GM23338 (cell line): ENCODE measurements at regions not wholly inside any gene's neighbourhood (a gene's known extent, or its start where the extent isn't known, plus 50 kb on each side); places are given as distances from the start of the nearest gene placed in this dataset.

Experiments used
- ATAC-seq: fragments of 200-7000 bp; cut with Tn5 transposase; 3 replicates; pipeline ENCODE4 v1.9.1; 2020
- DNase-seq: peaks from one replicate; pipeline ENCODE4 v3.0.0-alpha.2; 2015; ENCODE audit warnings: low spot score
- H2AFZ ChIP-seq: fragments of 200-600 bp; sonication (generic); 2 replicates; pipeline ENCODE4 v1.8.0; 2016; ENCODE audit warnings: antibody characterized with exemption, mild to moderate bottlenecking, moderate library complexity
- H3F3A ChIP-seq: fragments of 200-600 bp; sonication (generic); replicated peaks from 2 replicates; pipeline ENCODE4 v1.8.0; 2017; ENCODE audit warnings: antibody characterized with exemption, mixed run types, low read depth
- H3K27ac ChIP-seq: fragments of 200-600 bp; sonication (generic); 2 replicates; pipeline ENCODE4 v1.6.1; 2016; ENCODE audit warnings: low read depth
- H3K27me3 ChIP-seq: fragments of 200-600 bp; sonication (generic); 2 replicates; pipeline ENCODE4 v1.8.0; 2016; ENCODE audit warnings: mild to moderate bottlenecking, mixed run types, moderate library complexity; ENCODE audit not compliant: insufficient read depth
- H3K36me3 ChIP-seq: fragments of 200-600 bp; sonication (generic); 2 replicates; pipeline ENCODE4 v1.8.0; 2016; ENCODE audit warnings: mild to moderate bottlenecking; ENCODE audit not compliant: insufficient read depth
- H3K4me1 ChIP-seq: fragments of 200-600 bp; sonication (generic); 2 replicates; pipeline ENCODE4 v1.8.0; 2016; ENCODE audit warnings: mild to moderate bottlenecking, moderate library complexity; ENCODE audit not compliant: insufficient read depth
- H3K4me2 ChIP-seq: fragments of 200-600 bp; sonication (generic); 2 replicates; pipeline ENCODE4 v1.7.1; 2017; ENCODE audit warnings: mixed run types
- H3K4me3 ChIP-seq: fragments of 200-600 bp; sonication (generic); 2 replicates; pipeline ENCODE4 v1.6.1; 2016; ENCODE audit warnings: mixed run types
- H3K79me2 ChIP-seq: fragments of 200-600 bp; sonication (generic); replicated peaks from 2 replicates; pipeline ENCODE4 v1.8.0; 2017; ENCODE audit warnings: mild to moderate bottlenecking; ENCODE audit not compliant: insufficient read depth
- H3K9me2 ChIP-seq: fragments of 200-600 bp; sonication (generic); 2 replicates; pipeline ENCODE4 v1.8.0; 2017; ENCODE audit not compliant: insufficient read depth
- H4K20me1 ChIP-seq: fragments of 200-600 bp; sonication (generic); replicated peaks from 2 replicates; pipeline ENCODE4 v1.8.0; 2017; ENCODE audit warnings: mild to moderate bottlenecking; ENCODE audit not compliant: insufficient read depth
- H3K27ac Mint-ChIP-seq: 2 replicates; pipeline ENCODE4 v1.8.0; 2020; ENCODE audit warnings: inconsistent platforms, mild to moderate bottlenecking, moderate library complexity, mixed read lengths
- H3K27me3 Mint-ChIP-seq: 3 replicates; pipeline ENCODE4 v1.8.0; 2022; ENCODE audit warnings: low read depth, mild to moderate bottlenecking, moderate library complexity, mixed read lengths, inconsistent platforms; ENCODE audit not compliant: insufficient read depth, poor library complexity
- H3K36me3 Mint-ChIP-seq: 3 replicates; pipeline ENCODE4 v1.8.0; 2021; ENCODE audit warnings: low read depth, mild to moderate bottlenecking, inconsistent platforms, moderate library complexity, mixed read lengths
- H3K4me1 Mint-ChIP-seq: 3 replicates; pipeline ENCODE4 v1.8.0; 2020; ENCODE audit warnings: mild to moderate bottlenecking, inconsistent platforms, mixed read lengths
- H3K4me3 Mint-ChIP-seq: 3 replicates; pipeline ENCODE4 v1.8.0; 2021; ENCODE audit warnings: moderate library complexity, mild to moderate bottlenecking, inconsistent platforms, mixed read lengths
- H3K9me3 Mint-ChIP-seq: 3 replicates; pipeline ENCODE4 v1.8.0; 2020; ENCODE audit warnings: moderate library complexity, mild to moderate bottlenecking, inconsistent platforms, mixed read lengths
- CREB1 ChIP-seq: fragments of 250-450 bp; sonication (Bioruptor Pico); IDR thresholded peaks from 2 replicates; pipeline ENCODE4 v1.5.0; 2020; ENCODE audit warnings: low read depth, mild to moderate bottlenecking, moderate library complexity
- EZH2phosphoT487 ChIP-seq: fragments of 200-600 bp; sonication (generic); IDR thresholded peaks from one replicate; pipeline ENCODE4 v1.8.1; 2018; ENCODE audit warnings: antibody characterized with exemption; ENCODE audit not compliant: unreplicated experiment
- JUNB ChIP-seq: IDR thresholded peaks from one replicate; pipeline ENCODE4 v1.6.1; 2016; ENCODE audit warnings: antibody characterized with exemption; ENCODE audit not compliant: unreplicated experiment
- NANOG ChIP-seq: IDR thresholded peaks from 2 replicates; pipeline ENCODE4 v1.6.1; 2016; ENCODE audit warnings: antibody characterized with exemption, borderline replicate concordance
- TF ChIP-seq, protein P1 (sequence below), 2 experiments: fragments of 200-600 bp in 1 of 2; sonication (generic) in 1 of 2; conservative IDR thresholded peaks; 2 replicates each; pipeline versions ENCODE4 v1.5.1 to v1.6.1; 2016 to 2017; ENCODE audit warnings: antibody characterized with exemption in 2 of 2, low read depth in 2 of 2, mild to moderate bottlenecking in 2 of 2, moderate library complexity in 1 of 2
- TF ChIP-seq, protein P2 (sequence below): IDR thresholded peaks from 2 replicates; pipeline ENCODE4 v1.6.1; 2016; ENCODE audit warnings: antibody characterized with exemption
- TF ChIP-seq, protein P3 (sequence below): fragments of 250-450 bp; sonication (Bioruptor Pico); IDR thresholded peaks from 2 replicates; pipeline ENCODE4 v1.5.0; 2020; ENCODE audit warnings: mild to moderate bottlenecking, moderate library complexity

DNA sequence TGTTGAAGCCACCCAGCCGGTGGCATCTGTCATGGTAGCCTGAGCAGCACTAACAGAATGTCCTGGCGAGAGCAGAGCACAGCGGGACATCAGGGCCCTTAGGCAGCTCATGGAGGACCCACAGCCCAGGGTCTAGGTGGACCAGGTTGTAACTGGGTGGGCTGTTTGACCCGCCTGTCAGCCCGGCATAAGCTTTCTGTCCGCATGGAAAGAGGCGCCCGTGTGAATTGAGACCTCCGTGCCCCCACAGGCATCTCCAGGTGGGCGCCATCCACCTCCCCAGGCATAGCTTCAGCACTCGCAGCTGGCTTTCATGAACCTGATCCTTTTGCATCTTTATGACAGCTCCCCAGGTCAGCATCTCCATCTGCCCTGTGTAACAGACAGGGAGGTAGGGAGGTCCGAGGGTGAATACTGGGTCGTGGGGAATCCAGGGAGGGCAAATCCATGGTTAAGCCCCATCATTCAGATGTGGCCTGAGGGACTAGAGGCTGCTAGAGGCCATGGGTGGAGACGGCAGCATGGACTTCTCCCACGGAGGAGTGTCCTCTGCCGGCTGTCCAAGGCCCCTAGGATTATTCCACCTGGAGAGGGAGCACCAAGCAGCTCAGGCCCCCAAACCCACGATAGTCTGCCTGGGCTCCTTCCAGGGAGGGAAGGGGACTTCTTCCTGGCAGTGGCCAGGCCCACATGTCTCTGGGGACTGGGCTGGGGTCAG, 371.6 kb upstream of the MKI67 start:
- H3K4me1 Mint-ChIP-seq = peaks cover 9% of the 10 kb centered on the region; the same call in 1 of the 3 replicates
- H3K4me3 Mint-ChIP-seq = no peak overlapping the region
- no peak overlapping the region for H3K4me3 ChIP-seq
- no peaks in the 10 kb centered on the region; the same call in 2 of the 3 replicates for H3K9me3 Mint-ChIP-seq
- H3K4me2 ChIP-seq = no peak overlapping the region
- H3K27me3 ChIP-seq = no peaks in the 10 kb centered on the region
- no peaks in the 10 kb centered on the region for H3K79me2 ChIP-seq
- H3K36me3 ChIP-seq = no peaks in the 10 kb centered on the region
- no peaks in the 10 kb centered on the region for H3K9me2 ChIP-seq
- no peak overlapping the region for H3K27ac ChIP-seq
- H4K20me1 ChIP-seq = no peaks in the 10 kb centered on the region
- no peak for TF ChIP-seq EZH2phosphoT487
- TF ChIP-seq JUNB = no peak
- ATAC-seq (no peak), DNase-seq (no peak)
- no peaks in the 10 kb centered on the region for H3K4me1 ChIP-seq
- H3K27me3 Mint-ChIP-seq = peaks cover 6% of the 10 kb centered on the region
- no peak overlapping the region for H3K27ac Mint-ChIP-seq
- no peak overlapping the region for H2AFZ ChIP-seq
- H3K36me3 Mint-ChIP-seq = no peaks in the 10 kb centered on the region
- no peaks in the 10 kb centered on the region for H3F3A ChIP-seq

DNA sequence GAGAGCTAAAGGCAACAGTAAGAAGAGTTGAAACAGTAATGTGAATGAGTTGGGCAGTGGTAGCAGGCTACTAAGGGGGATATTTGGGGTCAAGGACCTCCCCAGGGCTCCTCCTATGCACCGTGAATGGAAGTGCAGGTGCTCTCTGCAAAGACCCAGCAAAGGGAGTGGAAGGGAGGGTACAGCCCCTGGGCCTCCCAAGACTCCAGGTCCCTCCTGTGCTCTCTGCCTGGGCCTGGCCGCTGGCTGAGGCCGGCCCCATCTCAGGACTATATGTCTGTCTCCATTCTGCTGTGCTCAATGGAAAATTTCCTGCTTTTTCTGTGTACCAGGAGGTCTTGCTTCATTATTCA, 372.1 kb upstream of the MKI67 start:
- H3K27me3 Mint-ChIP-seq = peaks cover 7% of the 10 kb centered on the region
- DNase-seq (peak; percentile 17), ATAC-seq (peak; percentile 88)
- H3K4me3 Mint-ChIP-seq = no peak overlapping the region
- no peaks in the 10 kb centered on the region; the same call in 2 of the 3 replicates for H3K9me3 Mint-ChIP-seq
- no peaks in the 10 kb centered on the region for H3K4me1 ChIP-seq
- no peaks in the 10 kb centered on the region for H3F3A ChIP-seq
- H2AFZ ChIP-seq = 0 out of 2 replicates have a peak overlapping the region, but pooled peaks have one; percentile 5
- no peak overlapping the region for H3K27ac Mint-ChIP-seq
- no peaks in the 10 kb centered on the region for H4K20me1 ChIP-seq
- no peaks in the 10 kb centered on the region for H3K79me2 ChIP-seq
- TF ChIP-seq JUNB = no peak
- TF ChIP-seq, protein P1, sequence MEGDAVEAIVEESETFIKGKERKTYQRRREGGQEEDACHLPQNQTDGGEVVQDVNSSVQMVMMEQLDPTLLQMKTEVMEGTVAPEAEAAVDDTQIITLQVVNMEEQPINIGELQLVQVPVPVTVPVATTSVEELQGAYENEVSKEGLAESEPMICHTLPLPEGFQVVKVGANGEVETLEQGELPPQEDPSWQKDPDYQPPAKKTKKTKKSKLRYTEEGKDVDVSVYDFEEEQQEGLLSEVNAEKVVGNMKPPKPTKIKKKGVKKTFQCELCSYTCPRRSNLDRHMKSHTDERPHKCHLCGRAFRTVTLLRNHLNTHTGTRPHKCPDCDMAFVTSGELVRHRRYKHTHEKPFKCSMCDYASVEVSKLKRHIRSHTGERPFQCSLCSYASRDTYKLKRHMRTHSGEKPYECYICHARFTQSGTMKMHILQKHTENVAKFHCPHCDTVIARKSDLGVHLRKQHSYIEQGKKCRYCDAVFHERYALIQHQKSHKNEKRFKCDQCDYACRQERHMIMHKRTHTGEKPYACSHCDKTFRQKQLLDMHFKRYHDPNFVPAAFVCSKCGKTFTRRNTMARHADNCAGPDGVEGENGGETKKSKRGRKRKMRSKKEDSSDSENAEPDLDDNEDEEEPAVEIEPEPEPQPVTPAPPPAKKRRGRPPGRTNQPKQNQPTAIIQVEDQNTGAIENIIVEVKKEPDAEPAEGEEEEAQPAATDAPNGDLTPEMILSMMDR (conservative IDR thresholded peaks at IDR 0.05; ENCODE audit: low read depth in 2 of 2) = peak; percentile 24 to 28; a peak in 3 of 4 replicates
- H3K9me2 ChIP-seq = no peaks in the 10 kb centered on the region
- H3K36me3 ChIP-seq = no peaks in the 10 kb centered on the region
- H3K4me3 ChIP-seq = no peak overlapping the region
- H3K27me3 ChIP-seq = no peaks in the 10 kb centered on the region
- no peak overlapping the region for H3K4me2 ChIP-seq
- no peak overlapping the region for H3K27ac ChIP-seq
- peaks cover 9% of the 10 kb centered on the region; the same call in 1 of the 3 replicates for H3K4me1 Mint-ChIP-seq
- no peaks in the 10 kb centered on the region for H3K36me3 Mint-ChIP-seq

DNA sequence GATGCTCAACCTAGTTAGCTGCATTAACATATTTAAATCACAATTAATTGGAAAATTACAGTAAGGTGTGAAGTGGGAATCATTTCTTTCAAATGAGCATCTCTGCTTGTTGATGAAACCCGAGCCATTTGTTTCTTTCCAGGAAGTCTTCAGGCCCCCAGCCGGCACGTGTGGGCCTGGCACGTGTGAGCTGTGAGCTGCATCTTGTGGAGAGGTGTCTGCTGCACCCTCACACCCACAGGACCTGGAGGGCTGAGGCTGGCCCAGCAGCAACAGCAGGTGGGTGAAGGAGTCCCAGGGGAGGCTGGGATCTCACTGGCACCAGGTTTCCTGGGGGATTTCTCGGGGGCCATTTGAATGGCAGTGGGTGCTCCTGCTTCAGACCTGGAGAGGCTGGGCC, 372.5 kb upstream of the MKI67 start:
- Mint-ChIP-seq H3K27ac (no peak overlapping the region), H3K27me3 (peaks cover 7% of the 10 kb centered on the region)
- no peaks in the 10 kb centered on the region for H3K9me2 ChIP-seq
- TF ChIP-seq, protein P2, sequence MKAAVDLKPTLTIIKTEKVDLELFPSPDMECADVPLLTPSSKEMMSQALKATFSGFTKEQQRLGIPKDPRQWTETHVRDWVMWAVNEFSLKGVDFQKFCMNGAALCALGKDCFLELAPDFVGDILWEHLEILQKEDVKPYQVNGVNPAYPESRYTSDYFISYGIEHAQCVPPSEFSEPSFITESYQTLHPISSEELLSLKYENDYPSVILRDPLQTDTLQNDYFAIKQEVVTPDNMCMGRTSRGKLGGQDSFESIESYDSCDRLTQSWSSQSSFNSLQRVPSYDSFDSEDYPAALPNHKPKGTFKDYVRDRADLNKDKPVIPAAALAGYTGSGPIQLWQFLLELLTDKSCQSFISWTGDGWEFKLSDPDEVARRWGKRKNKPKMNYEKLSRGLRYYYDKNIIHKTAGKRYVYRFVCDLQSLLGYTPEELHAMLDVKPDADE = no peak
- TF ChIP-seq CREB1 (CRISPR knock-in tag) = no peak
- TF ChIP-seq NANOG = no peak
- TF ChIP-seq, protein P3, sequence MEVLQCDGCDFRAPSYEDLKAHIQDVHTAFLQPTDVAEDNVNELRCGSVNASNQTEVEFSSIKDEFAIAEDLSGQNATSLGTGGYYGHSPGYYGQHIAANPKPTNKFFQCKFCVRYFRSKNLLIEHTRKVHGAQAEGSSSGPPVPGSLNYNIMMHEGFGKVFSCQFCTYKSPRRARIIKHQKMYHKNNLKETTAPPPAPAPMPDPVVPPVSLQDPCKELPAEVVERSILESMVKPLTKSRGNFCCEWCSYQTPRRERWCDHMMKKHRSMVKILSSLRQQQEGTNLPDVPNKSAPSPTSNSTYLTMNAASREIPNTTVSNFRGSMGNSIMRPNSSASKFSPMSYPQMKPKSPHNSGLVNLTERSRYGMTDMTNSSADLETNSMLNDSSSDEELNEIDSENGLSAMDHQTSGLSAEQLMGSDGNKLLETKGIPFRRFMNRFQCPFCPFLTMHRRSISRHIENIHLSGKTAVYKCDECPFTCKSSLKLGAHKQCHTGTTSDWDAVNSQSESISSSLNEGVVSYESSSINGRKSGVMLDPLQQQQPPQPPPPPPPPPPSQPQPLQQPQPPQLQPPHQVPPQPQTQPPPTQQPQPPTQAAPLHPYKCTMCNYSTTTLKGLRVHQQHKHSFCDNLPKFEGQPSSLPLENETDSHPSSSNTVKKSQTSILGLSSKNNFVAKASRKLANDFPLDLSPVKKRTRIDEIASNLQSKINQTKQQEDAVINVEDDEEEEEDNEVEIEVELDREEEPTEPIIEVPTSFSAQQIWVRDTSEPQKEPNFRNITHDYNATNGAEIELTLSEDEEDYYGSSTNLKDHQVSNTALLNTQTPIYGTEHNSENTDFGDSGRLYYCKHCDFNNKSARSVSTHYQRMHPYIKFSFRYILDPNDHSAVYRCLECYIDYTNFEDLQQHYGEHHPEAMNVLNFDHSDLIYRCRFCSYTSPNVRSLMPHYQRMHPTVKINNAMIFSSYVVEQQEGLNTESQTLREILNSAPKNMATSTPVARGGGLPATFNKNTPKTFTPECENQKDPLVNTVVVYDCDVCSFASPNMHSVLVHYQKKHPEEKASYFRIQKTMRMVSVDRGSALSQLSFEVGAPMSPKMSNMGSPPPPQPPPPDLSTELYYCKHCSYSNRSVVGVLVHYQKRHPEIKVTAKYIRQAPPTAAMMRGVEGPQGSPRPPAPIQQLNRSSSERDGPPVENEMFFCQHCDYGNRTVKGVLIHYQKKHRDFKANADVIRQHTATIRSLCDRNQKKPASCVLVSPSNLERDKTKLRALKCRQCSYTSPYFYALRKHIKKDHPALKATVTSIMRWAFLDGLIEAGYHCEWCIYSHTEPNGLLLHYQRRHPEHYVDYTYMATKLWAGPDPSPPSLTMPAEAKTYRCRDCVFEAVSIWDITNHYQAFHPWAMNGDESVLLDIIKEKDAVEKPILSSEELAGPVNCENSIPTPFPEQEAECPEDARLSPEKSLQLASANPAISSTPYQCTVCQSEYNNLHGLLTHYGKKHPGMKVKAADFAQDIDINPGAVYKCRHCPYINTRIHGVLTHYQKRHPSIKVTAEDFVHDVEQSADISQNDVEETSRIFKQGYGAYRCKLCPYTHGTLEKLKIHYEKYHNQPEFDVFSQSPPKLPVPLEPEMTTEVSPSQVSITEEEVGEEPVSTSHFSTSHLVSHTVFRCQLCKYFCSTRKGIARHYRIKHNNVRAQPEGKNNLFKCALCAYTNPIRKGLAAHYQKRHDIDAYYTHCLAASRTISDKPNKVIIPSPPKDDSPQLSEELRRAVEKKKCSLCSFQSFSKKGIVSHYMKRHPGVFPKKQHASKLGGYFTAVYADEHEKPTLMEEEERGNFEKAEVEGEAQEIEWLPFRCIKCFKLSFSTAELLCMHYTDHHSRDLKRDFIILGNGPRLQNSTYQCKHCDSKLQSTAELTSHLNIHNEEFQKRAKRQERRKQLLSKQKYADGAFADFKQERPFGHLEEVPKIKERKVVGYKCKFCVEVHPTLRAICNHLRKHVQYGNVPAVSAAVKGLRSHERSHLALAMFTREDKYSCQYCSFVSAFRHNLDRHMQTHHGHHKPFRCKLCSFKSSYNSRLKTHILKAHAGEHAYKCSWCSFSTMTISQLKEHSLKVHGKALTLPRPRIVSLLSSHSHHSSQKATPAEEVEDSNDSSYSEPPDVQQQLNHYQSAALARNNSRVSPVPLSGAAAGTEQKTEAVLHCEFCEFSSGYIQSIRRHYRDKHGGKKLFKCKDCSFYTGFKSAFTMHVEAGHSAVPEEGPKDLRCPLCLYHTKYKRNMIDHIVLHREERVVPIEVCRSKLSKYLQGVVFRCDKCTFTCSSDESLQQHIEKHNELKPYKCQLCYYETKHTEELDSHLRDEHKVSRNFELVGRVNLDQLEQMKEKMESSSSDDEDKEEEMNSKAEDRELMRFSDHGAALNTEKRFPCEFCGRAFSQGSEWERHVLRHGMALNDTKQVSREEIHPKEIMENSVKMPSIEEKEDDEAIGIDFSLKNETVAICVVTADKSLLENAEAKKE (CRISPR knock-in tag) = no peak

More for the DNA sequence above, 372.5 kb upstream of the MKI67 start:
- no peaks in the 10 kb centered on the region for H3K27me3 ChIP-seq
- no peak overlapping the region for H3K4me3 ChIP-seq
- H3K4me1 ChIP-seq = no peaks in the 10 kb centered on the region
- Mint-ChIP-seq H3K36me3 (no peaks in the 10 kb centered on the region), H3K4me3 (no peak overlapping the region), H3K9me3 (no peaks in the 10 kb centered on the region; the same call in 2 of the 3 replicates), H3K4me1 (peaks cover 9% of the 10 kb centered on the region; the same call in 1 of the 3 replicates)
- 0 out of 2 replicates have a peak overlapping the region, but pooled peaks have one; percentile 5 for H2AFZ ChIP-seq
- DNase-seq (no peak), ATAC-seq (no peak; the same call in 2 of the 3 replicates)
- no peaks in the 10 kb centered on the region for H4K20me1 ChIP-seq
- no peaks in the 10 kb centered on the region for H3F3A ChIP-seq
- H3K4me2 ChIP-seq = no peak overlapping the region
- no peaks in the 10 kb centered on the region for H3K36me3 ChIP-seq
- H3K27ac ChIP-seq = no peak overlapping the region
- H3K79me2 ChIP-seq = no peaks in the 10 kb centered on the region
